ENCODE measurements at regions not wholly inside any gene's neighbourhood (a gene's known extent, or its start where the extent isn't known, plus 50 kb on each side); places are given as distances from the start of the nearest gene placed in this dataset.
"Not testable (repeated sequence)": the region's sequence is repeated elsewhere in the genome, so short reads cannot be mapped to it uniquely, and the experiment has no call there.

DNA sequence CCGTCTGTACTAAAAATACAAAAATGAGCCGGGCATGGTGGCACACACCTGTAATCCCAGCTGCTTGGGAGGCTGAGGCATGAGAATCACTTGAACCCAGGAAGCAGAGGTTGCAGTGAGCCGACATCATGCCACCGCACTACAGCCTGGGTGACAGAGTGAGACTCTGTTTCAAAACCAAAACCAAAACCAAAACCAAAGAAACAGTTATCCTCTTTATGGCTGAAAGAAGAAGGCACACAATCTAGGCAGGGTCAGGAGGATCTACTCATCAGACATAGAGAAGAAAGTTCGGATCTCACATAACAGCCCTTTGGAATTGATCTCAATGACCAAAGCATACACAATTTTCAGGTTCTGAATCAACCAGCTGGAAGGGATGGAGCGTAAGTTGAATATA is 411.3 kb upstream of the SLC35B3 start:
- DNase-seq: not testable (repeated sequence)

DNA sequence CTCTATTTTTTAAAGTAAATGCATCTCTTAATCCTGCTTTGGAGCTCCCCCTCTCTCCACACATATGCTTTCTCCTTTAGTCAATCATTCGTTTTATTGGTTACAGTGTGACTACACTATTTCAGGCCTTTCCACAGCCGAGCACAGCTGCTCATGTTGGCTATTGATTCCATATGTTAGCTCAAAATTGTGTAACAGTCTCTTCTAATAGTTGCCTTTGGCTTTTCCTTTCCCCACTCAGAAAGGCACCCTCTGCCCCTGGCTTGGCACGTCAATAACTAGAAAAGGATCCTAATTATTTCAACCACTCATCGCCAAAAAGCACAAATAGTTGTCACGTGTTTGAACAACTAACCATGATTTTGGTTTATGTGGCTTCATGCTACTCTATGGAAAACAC is 410.3 kb upstream of the SLC35B3 start:
- DNase-seq: no peak

DNA sequence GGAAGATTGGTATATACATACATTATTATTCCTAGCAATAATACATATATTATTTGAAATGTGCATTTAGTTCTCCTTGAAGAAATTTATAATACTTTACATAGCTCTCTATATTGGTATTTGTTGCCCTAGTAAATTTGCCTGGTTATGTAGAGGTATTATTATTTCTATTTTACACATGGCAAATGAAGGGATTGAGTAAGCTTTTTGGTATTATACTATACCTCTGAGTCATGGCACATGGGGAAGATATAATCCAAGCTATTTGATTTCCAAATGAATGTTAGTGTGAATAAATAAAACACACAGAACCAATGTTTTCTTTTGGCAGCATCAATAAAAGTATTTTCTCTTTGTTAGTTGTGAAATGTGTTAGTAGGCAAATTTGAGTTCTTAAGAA is 409.6 kb upstream of the SLC35B3 start:
- no peak for DNase-seq

DNA sequence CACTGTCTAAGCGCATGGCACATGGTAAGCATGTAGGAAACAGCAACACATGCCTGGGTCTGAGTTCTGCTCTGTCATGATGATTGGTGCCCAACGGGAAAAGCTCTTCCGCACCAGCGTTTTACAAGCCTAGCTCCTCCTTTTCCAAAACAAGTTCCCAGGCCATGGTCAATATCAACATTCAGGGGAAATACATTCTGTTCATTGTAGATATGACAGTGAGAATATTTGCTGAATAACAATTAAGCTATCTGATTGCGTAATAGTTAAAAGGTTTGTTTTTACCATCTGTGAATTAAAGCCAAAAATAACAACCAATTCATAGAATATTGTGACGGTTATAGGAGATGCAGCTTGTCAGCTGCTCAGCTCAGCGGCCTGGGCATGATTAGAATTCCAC is 404.3 kb upstream of the SLC35B3 start:
- no peak for DNase-seq

DNA sequence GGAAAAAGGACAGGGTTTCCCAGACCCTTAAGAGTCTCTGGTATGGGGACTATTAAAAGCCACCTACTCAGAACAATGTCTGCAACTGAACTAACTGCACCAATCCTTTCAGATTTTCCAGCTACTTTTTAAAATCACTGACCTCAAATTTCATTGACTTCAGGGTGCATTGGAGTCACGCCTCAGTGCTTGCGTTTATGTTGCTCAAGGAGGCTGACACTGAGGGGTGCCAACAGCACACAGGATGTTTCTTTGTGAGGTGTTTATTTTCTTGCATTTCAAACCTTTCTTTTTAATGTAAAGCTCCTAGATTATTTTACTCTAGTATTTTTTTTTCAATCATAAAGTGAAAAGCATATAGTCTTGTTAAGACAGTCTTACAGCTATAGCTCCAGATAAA is 402.0 kb upstream of the SLC35B3 start:
- no peak for DNase-seq

DNA sequence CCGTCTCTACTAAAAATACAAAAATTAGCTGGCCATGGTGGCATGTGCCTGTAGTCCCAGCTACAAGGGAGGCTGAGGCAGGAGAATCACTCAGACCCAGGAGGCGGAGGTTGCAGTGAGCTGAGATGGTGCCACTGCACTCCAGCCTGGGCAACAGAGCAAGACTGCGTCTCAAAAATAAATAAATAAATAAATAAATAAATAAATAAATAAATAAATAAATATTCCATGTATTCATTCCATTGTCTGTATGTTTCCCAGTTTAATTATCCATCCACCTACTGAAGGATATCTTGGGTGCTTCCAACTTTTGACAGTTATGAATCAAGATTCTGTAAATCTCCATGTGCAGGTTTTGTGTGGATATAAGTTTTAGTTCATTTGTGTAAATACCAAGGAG is 397.4 kb upstream of the SLC35B3 start:
- not testable (repeated sequence) for DNase-seq

DNA sequence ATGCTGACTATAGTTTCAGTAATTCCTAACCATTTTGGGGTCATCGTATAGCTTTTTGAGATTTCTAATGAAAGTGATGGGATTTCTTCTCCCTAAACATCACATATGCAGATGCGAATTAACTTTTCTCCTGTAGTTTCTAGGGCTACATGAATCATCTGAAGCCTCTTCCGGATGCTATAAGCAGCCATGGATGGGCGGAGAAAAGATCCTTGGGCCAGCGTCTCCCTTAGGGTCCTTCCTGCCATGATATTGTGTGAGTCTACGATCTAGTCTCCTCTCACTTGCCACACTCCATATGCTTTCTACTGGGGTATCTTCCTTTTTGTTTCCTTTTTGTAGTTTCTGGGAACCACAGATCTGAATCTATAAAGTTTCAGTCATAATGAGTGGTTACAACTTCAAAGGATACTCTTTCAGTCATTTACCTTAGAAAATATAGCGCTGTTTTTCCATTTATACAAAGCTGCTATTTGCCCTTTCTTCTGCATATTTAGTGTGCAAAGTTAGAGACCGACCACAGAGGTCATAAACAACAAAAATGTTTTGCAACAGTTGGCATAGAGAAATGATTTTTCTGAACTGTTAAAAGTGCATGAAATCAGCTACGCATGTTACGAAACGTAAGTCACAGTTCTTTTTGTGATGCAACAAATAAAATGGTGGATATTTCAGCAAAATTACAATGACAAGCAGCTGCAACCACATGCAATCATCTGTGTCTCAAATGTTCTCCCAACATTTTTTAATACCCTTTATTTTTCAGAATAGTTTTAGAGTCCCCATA is 396.2 kb upstream of the SLC35B3 start:
- no peak for DNase-seq

DNA sequence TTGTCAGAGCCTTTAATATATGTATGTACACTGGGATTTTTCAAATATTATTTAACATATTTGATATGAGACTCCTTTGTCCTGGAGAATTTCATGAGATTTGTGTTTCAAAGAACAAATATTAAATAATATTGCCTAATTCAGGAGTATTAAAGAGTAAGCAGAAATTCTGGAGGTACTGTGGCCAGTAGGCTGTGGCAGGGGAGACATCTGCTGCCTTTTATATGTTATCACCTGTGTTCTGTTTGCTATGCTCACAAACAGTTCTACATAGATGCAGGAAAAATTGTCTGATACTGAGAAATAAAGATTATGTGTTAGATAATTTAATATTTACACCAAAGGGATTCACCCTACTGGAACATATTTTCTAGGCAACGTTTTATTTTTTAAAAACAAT is 395.4 kb upstream of the SLC35B3 start:
- no peak for DNase-seq

DNA sequence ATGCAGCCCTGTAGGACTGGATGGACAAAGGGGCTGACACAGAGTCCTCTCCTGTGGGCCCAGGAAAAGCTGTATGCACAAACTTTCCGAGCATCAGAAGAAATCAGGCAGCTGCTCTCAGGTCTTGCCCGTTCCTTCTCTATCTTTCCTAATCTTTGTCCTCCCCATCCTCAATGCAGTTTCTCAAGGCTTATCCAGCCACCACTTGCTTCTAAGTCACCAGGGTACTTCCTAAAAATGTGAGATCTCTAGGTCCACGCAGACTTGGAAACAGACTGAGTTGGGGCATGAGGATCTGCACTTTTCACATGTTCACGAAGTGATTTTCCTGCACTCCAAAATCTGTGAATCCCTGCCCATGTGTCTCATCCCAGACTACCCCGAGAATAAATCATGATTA is 394.5 kb upstream of the SLC35B3 start:
- DNase-seq: no peak

DNA sequence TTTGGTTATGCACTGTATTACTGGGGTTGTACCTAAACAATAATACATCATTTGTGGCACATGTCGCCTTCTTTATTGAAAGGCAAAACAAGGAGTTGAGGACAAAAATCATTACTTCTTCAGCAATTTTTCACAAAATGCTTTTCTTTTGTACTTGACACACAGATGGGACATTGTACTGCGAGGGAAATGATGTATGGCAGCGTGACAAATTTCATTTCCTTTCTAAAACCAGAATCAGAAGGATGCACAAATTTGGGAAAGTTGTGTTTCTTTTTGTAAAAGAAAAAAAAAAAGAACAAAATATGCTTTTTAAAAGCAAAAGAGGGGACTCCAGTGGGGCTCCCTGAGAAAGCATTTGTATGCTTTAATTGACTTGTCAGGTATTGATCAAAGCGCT is 394.0 kb upstream of the SLC35B3 start:
- DNase-seq: no peak

DNA sequence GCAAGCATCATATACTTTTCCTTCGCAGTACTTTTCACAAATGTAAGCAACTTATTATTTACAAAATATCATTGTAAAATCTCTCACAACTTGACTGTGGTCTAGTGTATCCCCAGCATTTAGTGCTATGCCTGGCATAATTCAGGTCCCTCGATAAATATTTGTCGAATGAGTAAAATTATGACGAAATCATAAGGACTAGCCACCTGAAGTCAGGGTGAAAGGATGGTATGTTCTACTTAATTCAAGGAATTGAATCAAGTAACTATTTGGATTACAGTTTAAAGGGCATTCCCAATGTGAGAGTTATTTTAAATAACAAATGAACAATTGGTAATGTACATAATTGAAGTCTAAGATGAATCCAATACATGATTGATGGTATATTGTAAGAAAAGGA is 393.0 kb upstream of the SLC35B3 start:
- no peak for DNase-seq

DNA sequence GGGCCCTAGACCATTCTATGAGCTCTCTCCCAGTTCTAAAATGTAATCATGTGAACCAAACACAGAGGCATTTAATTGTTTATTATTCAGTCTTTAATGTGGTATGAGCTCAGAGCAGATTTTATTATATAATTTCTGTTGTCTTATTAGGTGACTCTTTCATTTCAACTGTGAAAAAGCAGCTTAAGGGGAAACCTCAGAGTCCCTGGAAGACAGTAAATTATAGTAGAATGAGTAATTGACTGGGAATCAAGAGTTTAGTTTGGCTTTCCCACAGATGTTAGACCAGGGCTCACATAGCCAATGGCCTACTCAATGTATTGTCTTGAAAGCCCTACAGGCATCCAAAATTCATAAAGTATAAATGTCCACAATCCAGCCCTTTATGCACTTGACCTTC is 390.4 kb upstream of the SLC35B3 start:
- no peak for DNase-seq

DNA sequence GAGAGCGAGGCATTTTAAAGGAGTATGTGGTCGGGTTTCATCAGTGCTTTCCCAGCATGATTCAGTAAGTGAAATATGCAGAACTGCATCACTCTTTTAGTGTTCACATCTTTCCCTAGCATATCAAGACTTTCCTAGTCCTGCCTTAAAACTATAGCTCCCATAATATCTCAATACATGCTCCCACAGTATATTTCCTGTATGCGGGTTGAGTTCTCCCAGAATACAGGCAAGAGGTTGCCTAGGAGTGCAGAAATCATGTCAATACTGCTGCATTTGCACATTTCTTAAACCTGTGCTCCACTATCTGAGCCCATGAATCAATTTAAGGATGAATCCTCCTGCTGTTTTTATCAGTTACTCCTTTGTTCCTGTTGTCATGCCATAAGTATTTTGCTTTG is 386.6 kb upstream of the SLC35B3 start:
- no peak for DNase-seq

DNA sequence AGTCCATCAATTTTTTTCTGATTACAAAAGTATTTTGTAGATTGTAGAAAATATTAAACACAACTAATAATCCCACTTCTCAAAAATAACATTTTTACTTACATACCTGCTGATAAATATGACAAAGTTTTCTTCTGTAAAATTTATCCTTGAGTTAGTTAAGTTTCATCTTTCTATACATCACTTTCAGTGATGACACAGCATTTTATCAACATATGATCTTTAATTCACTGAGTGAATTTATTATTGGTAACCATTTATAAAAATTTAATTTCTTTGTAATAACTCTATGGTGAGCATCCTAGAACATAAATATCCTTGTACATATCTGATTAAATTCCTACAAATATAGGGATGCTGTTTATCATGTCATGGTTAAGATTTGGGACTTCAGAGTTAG is 385.0 kb upstream of the SLC35B3 start:
- no peak for DNase-seq

DNA sequence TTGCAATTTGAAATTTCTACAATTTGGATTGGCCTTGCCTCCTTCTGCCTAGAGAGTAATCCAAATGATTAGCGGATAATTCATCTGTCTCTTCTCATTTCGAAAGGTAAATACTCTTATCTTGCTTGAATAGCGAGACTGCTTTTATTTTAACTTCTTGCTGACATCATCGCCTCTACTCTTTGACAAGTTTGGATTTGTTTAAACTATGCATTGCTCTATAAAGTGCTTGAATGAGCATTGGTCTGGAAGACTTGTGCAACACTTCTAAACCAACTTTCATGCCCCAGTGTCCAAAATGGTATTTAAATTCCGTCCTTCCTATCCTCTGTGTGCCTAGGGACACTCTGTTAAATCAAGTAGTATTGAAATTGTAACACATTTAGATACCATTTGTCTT is 384.1 kb upstream of the SLC35B3 start:
- DNase-seq: no peak

DNA sequence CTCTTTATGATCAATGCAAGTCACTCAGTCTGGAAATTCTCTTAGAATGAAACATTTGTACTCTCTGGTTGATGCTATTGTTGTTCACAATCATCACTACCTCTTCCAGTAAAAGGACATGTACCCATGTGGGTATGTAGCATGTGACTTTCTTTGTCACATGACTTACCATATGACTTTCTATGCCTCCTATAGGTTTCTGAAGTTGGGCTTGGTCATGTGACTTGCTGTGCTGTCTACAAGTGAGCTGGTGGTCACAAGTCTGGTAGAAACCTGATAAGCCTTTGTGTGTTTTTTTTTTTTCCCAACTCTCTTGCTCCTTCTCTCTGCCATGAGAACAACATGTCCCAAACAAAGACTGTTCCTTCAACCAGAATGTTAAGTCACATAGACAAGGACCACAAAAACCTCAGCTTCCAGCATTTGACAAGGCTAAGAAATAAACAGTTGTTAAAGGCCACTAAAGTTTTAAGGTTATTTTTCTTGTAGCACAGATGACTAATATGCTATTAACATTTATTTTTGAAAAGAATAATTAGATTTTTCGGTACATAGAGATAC is 379.2 kb upstream of the SLC35B3 start:
- no peak for DNase-seq

DNA sequence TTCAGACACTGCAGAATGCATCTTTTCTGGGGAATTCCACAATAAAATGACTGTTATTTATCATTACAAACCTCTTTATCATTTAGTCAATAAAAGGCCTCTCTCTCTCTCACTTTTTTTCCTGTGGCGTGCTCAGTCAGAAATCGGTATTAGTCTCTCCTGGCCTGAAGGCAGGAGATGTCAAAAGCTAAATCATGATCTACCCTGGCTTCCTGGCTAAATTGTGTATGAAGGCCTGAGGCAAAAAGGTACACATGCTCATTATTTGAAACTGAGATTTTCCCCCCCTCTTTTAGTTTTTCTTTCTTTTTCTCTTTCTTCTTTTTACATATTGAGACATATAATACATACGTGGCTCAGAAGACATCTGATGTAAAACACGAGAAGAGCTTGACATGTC is 375.0 kb upstream of the SLC35B3 start:
- DNase-seq: no peak

DNA sequence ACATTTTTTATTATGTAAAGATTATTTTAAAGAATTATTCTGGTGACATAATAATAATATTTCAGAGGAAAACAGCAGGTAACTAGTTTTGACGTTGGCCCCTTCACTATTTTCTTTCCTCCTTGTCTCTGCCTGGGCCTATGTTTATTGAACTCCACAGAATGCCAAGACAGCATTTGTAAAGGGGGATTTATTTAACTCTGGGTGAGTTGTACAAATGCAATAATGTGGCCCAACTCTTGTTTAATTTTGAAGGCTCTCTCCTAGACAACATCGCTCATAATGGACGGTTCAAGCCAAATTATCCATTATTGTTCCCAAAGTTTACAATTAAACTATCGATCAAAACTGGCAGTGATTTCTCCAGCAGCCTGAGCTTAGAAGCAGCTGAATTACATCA is 374.3 kb upstream of the SLC35B3 start:
- DNase-seq: no peak

DNA sequence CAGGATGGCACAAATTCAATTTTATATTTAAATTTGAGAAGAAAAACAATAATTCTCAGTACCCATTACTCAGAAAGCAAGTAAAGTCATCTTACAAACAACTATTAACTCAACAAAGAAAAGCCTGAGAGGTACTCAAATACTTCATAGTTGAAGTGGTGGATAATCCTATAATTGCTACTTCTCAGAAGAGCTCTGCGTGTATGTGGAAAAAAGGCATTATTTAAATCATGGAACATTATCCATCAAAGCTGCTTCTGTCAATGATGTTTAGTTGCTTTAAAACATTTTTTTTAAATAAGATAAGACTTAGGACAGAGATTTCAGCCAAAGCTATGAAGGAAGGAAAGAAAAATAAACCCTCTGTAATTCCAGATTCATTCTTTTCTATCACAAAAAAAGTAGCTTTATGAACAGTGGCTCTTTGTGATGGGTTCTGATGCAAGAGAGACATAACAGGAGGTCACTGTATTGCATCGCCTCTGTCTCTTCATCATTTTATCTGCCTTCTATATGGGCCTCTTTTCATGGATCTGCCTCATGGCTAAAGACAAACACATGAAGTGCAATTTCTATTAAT is 367.9 kb upstream of the SLC35B3 start:
- no peak for DNase-seq

DNA sequence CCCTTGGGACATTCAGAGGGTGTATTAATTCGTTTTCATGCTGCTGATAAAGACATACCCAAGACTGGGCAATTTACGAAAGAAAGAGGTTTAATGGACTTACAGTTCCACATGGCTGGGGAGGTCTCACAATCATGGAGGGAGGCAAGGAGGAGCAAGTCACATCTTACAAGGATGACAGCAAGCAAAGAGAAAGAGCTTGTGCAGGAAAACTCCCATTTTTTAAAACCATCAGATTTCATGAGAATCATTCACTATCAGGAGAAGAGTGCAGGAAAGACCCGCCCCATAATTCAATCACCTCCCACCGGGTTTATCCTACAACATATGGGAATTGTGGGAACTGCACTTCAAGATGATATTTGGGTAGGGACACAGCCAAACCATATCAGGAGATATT is 367.1 kb upstream of the SLC35B3 start:
- DNase-seq: not testable (repeated sequence)

DNA sequence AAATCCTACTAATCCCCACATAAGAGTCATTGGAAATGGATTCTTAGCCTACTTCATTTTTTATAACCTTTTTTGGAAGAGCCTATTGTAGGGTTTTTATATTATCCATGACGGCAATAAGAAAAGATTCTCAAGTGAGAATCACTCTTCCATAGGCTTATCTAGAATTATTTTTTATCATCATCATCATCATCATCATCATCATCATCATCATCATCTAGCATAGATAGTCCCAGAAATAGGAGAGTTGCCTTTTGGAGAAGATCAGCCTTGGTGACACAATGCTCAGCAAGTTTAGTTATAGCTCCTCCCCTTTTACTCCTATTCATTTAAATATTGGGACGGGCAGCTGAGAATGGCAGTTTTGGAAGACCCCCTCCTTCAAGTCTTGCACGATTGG is 359.1 kb upstream of the SLC35B3 start:
- DNase-seq: no peak

DNA sequence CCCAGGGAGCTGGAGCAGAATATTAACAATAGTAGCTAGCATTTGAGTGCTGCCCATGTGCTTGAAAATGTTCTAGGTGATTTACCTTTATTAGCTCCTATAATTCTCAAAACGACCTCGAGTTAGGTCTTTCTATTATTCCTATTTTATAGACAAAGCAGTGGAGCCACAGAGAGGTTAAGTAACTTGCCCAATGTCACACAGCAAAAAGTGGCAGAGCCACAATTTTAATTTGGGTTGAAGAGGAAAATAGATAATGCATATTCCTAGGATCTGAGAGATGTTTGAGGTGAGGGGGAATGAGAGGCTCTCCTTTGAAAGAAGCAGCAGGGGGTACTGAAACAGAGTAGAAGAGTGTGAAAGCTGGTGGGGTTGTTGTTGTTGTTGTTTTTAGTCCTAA is 354.5 kb upstream of the SLC35B3 start:
- no peak for DNase-seq

DNA sequence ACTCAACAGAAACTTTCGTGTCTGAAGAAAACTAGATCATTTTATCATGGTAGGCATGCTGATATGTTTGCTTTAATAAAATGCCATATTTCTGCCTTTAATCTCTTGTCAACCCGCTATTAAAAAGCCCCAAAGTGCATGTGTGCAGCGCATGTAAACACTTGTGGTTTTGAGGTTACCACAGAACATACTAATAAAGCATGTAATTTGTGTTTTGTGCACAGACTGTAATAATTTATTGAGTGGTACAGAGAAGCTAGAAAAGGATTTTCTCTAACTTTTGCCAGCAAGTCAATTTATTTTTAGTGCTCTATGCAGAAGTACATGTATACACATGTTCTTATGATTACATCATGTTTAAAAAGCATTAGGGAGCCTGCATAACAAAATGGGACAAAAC is 349.9 kb upstream of the SLC35B3 start:
- no peak for DNase-seq

DNA sequence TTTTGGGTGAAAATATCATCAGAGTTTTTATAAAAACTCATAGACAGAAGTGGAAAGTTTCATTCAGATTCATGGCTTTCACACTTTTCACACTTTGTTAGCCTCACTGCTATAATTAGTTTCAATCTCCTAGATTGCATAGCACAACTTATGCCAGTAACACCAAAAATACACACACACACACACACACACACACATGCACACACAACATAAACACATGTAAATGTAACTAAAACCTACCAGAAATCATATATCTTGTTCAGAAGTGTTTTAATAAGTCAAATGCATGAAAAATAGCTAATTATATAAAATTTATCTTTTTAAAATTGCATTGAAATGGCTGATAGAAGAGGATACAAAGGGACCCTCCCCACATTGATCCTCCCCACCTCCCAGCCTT is 347.8 kb upstream of the SLC35B3 start:
- DNase-seq: no peak

DNA sequence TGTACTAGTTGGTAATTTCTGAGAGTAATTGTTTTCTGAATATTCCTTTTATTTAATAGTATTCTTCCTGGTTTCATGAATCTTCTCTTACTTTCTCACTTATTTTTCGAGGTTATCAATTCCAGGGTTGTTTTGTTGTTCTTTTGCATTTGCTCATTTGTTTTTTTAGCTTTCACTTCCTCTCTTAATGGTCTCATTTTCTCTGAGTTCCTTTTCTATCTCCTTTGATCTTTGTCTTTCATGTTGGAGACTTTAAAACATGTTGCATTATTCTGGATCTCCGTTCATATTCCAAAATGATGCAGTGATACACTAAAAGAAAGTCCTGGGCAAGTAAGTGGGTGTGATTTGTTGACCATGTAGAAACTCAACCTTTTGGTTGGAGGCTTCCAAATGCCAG is 345.3 kb upstream of the SLC35B3 start:
- no peak for DNase-seq

Data from NCI-H187 treated with DMSO at 0.1 percent for 48 hours (cell line).